ENCODE measurements at regions not wholly inside any gene's neighbourhood (a gene's known extent, or its start where the extent isn't known, plus 50 kb on each side); places are given as distances from the start of the nearest gene placed in this dataset.

DNA sequence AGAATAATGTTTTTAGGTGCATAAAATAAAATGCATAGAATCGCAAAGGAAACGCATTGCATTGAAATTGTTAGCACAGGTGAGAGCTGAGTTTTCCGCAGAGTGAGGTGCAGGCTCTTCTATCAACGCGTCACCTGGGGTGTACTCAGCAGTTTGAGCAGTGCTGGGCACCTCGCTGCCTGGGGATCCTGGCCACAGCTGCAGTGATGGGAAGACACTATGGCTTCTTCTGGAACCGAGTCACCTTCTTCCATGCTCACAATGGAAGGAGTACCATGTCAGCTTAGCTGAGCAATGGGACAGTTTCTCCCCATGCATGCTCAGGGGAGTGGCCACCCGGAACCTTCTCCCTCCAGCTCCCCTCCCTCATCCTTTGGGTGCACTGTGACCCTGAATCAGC is 95.4 kb upstream of the OTOS start:
- Histone ChIP-seq H2BK5ac (ENCODE audit: low read depth, low read length, poor library complexity) (no peak overlapping the region), H4K91ac (ENCODE audit: low read depth, low read length) (no peak overlapping the region), H2BK120ac (ENCODE audit: insufficient read depth, low read length, poor library complexity) (no peak overlapping the region), H4K8ac (ENCODE audit: low read depth, low read length) (no peak overlapping the region), H3K14ac (ENCODE audit: low read length) (no peak overlapping the region), H3K36me3 (ENCODE audit: control insufficient read depth in 1 of 2, insufficient read depth in 2 of 2, low read length in 2 of 2) (no peaks in the 10 kb centered on the region), H3K4me1 (ENCODE audit: control insufficient read depth in 1 of 2, insufficient read depth in 2 of 2, low read length in 2 of 2) (peaks cover 0 to 2% of the 10 kb centered on the region in 2 experiments), H3K9ac (ENCODE audit: low read length) (no peak overlapping the region), H4K12ac (ENCODE audit: low read depth, low read length) (no peak overlapping the region), H3K23ac (ENCODE audit: low read length) (no peak overlapping the region), H3K4me3 (ENCODE audit: low read depth, low read length) (no peak overlapping the region), H3K79me1 (ENCODE audit: low read length) (peaks cover 1% of the 10 kb centered on the region), H3K27ac (ENCODE audit: low read depth, low read length) (no peak overlapping the region), H3K27me3 (ENCODE audit: insufficient read depth, low read length) (no peaks in the 10 kb centered on the region), H2BK12ac (ENCODE audit: low read length) (no peak overlapping the region), H3K4ac (ENCODE audit: low read depth, low read length) (no peak overlapping the region), H3K9me3 (ENCODE audit: insufficient read depth, low read depth, low read length) (no peaks in the 10 kb centered on the region), H2AK5ac (ENCODE audit: low read length) (no peak overlapping the region), H3K4me2 (ENCODE audit: low read length) (no peak overlapping the region), H3K79me2 (ENCODE audit: control insufficient read depth, insufficient read depth, low read length, poor library complexity) (no peaks in the 10 kb centered on the region), H2AFZ (ENCODE audit: insufficient read depth, low read length, poor library complexity) (no peak overlapping the region), H3K18ac (ENCODE audit: low read length) (no peak overlapping the region)
- no peak for DNase-seq
- WGBS (ENCODE audit: extremely low coverage, insufficient coverage, insufficient read length) = no CpG with 5 or more reads among the region's 8 CpGs

GRCh38 chr2:240236217-240237111 is 96.0 kb upstream of the OTOS start:
- H3K27me3 ChIP-seq (ENCODE audit: insufficient read depth, low read length) = no peaks in the 10 kb centered on the region
- H2BK5ac ChIP-seq (ENCODE audit: low read depth, low read length, poor library complexity) = no peak overlapping the region
- DNase-seq = no peak
- no peaks in the 10 kb centered on the region for H3K36me3 ChIP-seq (ENCODE audit: control insufficient read depth in 1 of 2, insufficient read depth in 2 of 2, low read length in 2 of 2)
- no peak overlapping the region for H4K91ac ChIP-seq (ENCODE audit: low read depth, low read length)
- no peak overlapping the region for H3K27ac ChIP-seq (ENCODE audit: low read depth, low read length)
- peaks cover 1% of the 10 kb centered on the region for H3K79me1 ChIP-seq (ENCODE audit: low read length)
- H3K18ac ChIP-seq (ENCODE audit: low read length) = no peak overlapping the region
- no peak overlapping the region for H3K4ac ChIP-seq (ENCODE audit: low read depth, low read length)
- no peak overlapping the region for H3K14ac ChIP-seq (ENCODE audit: low read length)
- no peaks in the 10 kb centered on the region for H3K79me2 ChIP-seq (ENCODE audit: control insufficient read depth, insufficient read depth, low read length, poor library complexity)
- H2BK12ac ChIP-seq (ENCODE audit: low read length) = no peak overlapping the region
- H3K23ac ChIP-seq (ENCODE audit: low read length) = no peak overlapping the region
- no peak overlapping the region for H3K9ac ChIP-seq (ENCODE audit: low read length)
- H3K4me1 ChIP-seq (ENCODE audit: control insufficient read depth in 1 of 2, insufficient read depth in 2 of 2, low read length in 2 of 2) = peaks cover 0 to 2% of the 10 kb centered on the region in 2 experiments
- no peaks in the 10 kb centered on the region for H3K9me3 ChIP-seq (ENCODE audit: insufficient read depth, low read depth, low read length)
- no peak overlapping the region for H3K4me2 ChIP-seq (ENCODE audit: low read length)
- no peak overlapping the region for H2AFZ ChIP-seq (ENCODE audit: insufficient read depth, low read length, poor library complexity)
- H4K12ac ChIP-seq (ENCODE audit: low read depth, low read length) = no peak overlapping the region
- H3K4me3 ChIP-seq (ENCODE audit: low read depth, low read length) = no peak overlapping the region
- H2BK120ac ChIP-seq (ENCODE audit: insufficient read depth, low read length, poor library complexity) = no peak overlapping the region
- no CpG with 5 or more reads among the region's 12 CpGs for WGBS (ENCODE audit: extremely low coverage, insufficient coverage, insufficient read length)
- H4K8ac ChIP-seq (ENCODE audit: low read depth, low read length) = no peak overlapping the region
- no peak overlapping the region for H2AK5ac ChIP-seq (ENCODE audit: low read length)

GRCh38 chr2:240237609-240238174 is 97.2 kb upstream of the OTOS start:
- no peak overlapping the region for H2AFZ ChIP-seq (ENCODE audit: insufficient read depth, low read length, poor library complexity)
- H3K4ac ChIP-seq (ENCODE audit: low read depth, low read length) = no peak overlapping the region
- H3K27me3 ChIP-seq (ENCODE audit: insufficient read depth, low read length) = no peaks in the 10 kb centered on the region
- H3K27ac ChIP-seq (ENCODE audit: low read depth, low read length) = no peak overlapping the region
- DNase-seq = peak in 1 of 2 donors; percentile 78
- no peak overlapping the region for H4K12ac ChIP-seq (ENCODE audit: low read depth, low read length)
- H3K9me3 ChIP-seq (ENCODE audit: insufficient read depth, low read depth, low read length) = no peaks in the 10 kb centered on the region
- H4K8ac ChIP-seq (ENCODE audit: low read depth, low read length) = no peak overlapping the region
- no peak overlapping the region for H3K4me3 ChIP-seq (ENCODE audit: low read depth, low read length)
- WGBS (ENCODE audit: extremely low coverage, insufficient coverage, insufficient read length) = no CpG with 5 or more reads among the region's 11 CpGs
- H3K4me1 ChIP-seq (ENCODE audit: control insufficient read depth in 1 of 2, insufficient read depth in 2 of 2, low read length in 2 of 2) = peaks cover 0 to 2% of the 10 kb centered on the region in 2 experiments
- no peak overlapping the region for H3K4me2 ChIP-seq (ENCODE audit: low read length)
- no peak overlapping the region for H3K23ac ChIP-seq (ENCODE audit: low read length)
- H4K91ac ChIP-seq (ENCODE audit: low read depth, low read length) = no peak overlapping the region
- H2BK12ac ChIP-seq (ENCODE audit: low read length) = no peak overlapping the region
- H3K79me2 ChIP-seq (ENCODE audit: control insufficient read depth, insufficient read depth, low read length, poor library complexity) = no peaks in the 10 kb centered on the region
- H3K79me1 ChIP-seq (ENCODE audit: low read length) = peaks cover 1% of the 10 kb centered on the region
- no peak overlapping the region for H2BK120ac ChIP-seq (ENCODE audit: insufficient read depth, low read length, poor library complexity)
- H3K14ac ChIP-seq (ENCODE audit: low read length) = no peak overlapping the region
- H2AK5ac ChIP-seq (ENCODE audit: low read length) = no peak overlapping the region
- no peak overlapping the region for H3K9ac ChIP-seq (ENCODE audit: low read length)
- H3K36me3 ChIP-seq (ENCODE audit: control insufficient read depth in 1 of 2, insufficient read depth in 2 of 2, low read length in 2 of 2) = no peaks in the 10 kb centered on the region
- no peak overlapping the region for H2BK5ac ChIP-seq (ENCODE audit: low read depth, low read length, poor library complexity)
- no peak overlapping the region for H3K18ac ChIP-seq (ENCODE audit: low read length)

GRCh38 chr2:240238201-240238600 is 97.7 kb upstream of the OTOS start:
- no peak overlapping the region for H2BK120ac ChIP-seq (ENCODE audit: insufficient read depth, low read length, poor library complexity)
- H3K4me1 ChIP-seq (ENCODE audit: control insufficient read depth in 1 of 2, insufficient read depth in 2 of 2, low read length in 2 of 2) = no peaks in the 10 kb centered on the region
- no peak overlapping the region for H3K27ac ChIP-seq (ENCODE audit: low read depth, low read length)
- H3K79me2 ChIP-seq (ENCODE audit: control insufficient read depth, insufficient read depth, low read length, poor library complexity) = no peaks in the 10 kb centered on the region
- H2AK5ac ChIP-seq (ENCODE audit: low read length) = no peak overlapping the region
- H3K4me3 ChIP-seq (ENCODE audit: low read depth, low read length) = no peak overlapping the region
- DNase-seq = no peak
- H3K23ac ChIP-seq (ENCODE audit: low read length) = no peak overlapping the region
- H2BK12ac ChIP-seq (ENCODE audit: low read length) = no peak overlapping the region
- no peaks in the 10 kb centered on the region for H3K36me3 ChIP-seq (ENCODE audit: control insufficient read depth in 1 of 2, insufficient read depth in 2 of 2, low read length in 2 of 2)
- no peaks in the 10 kb centered on the region for H3K27me3 ChIP-seq (ENCODE audit: insufficient read depth, low read length)
- H3K9ac ChIP-seq (ENCODE audit: low read length) = no peak overlapping the region
- H3K18ac ChIP-seq (ENCODE audit: low read length) = no peak overlapping the region
- no peak overlapping the region for H3K14ac ChIP-seq (ENCODE audit: low read length)
- H2AFZ ChIP-seq (ENCODE audit: insufficient read depth, low read length, poor library complexity) = no peak overlapping the region
- H3K9me3 ChIP-seq (ENCODE audit: insufficient read depth, low read depth, low read length) = no peaks in the 10 kb centered on the region
- WGBS (ENCODE audit: extremely low coverage, insufficient coverage, insufficient read length) = no CpG with 5 or more reads among the region's 1 CpG
- no peak overlapping the region for H3K4me2 ChIP-seq (ENCODE audit: low read length)
- H4K91ac ChIP-seq (ENCODE audit: low read depth, low read length) = no peak overlapping the region
- no peak overlapping the region for H3K4ac ChIP-seq (ENCODE audit: low read depth, low read length)
- no peak overlapping the region for H4K8ac ChIP-seq (ENCODE audit: low read depth, low read length)
- no peak overlapping the region for H2BK5ac ChIP-seq (ENCODE audit: low read depth, low read length, poor library complexity)
- no peak overlapping the region for H4K12ac ChIP-seq (ENCODE audit: low read depth, low read length)
- no peaks in the 10 kb centered on the region for H3K79me1 ChIP-seq (ENCODE audit: low read length)
